ENCODE measurements at regions not wholly inside any gene's neighbourhood (a gene's known extent, or its start where the extent isn't known, plus 50 kb on each side); places are given as distances from the start of the nearest gene placed in this dataset.

GRCh38 chr3:86733257-86733656 lies 257.7 kb downstream of the VGLL3 start:
- no peaks in the 10 kb centered on the region for H3F3A ChIP-seq (ENCODE audit: insufficient read depth)
- no peaks in the 10 kb centered on the region for H3K36me3 ChIP-seq (ENCODE audit: low read depth)
- no peak overlapping the region for H2AFZ ChIP-seq
- TF ChIP-seq EZH2 (IDR thresholded peaks at IDR 0.05; ENCODE audit: insufficient read depth, poor library complexity, severe bottlenecking) (no peak), EZH2phosphoT487 (IDR thresholded peaks at IDR 0.05; ENCODE audit: insufficient read depth, low read depth) (no peak)
- in situ Hi-C loops (cut with MboI) = no loop called here
- no peaks in the 10 kb centered on the region for H3K9me2 ChIP-seq (ENCODE audit: insufficient read depth)
- H3K4me3 ChIP-seq = no peak overlapping the region
- WGBS, 2 experiments (ENCODE audit: low coverage in 1 of 2, low lambda C conversion rate in 2 of 2, missing lambda C conversion rate in 2 of 2) = 61 to 66% methylated on average over 21 to 22 of the region's 22 CpGs
- no peak overlapping the region for H3K27ac ChIP-seq
- no peak for DNase-seq
- no peaks in the 10 kb centered on the region for H4K20me1 ChIP-seq (ENCODE audit: insufficient read depth)
- H3K27me3 ChIP-seq (replicated peaks; ENCODE audit: insufficient read depth) = peaks cover 8% of the 10 kb centered on the region; the same call in 1 of the 2 replicates
- H3K9ac ChIP-seq = no peak overlapping the region
- no peaks in the 10 kb centered on the region for H3K79me2 ChIP-seq (ENCODE audit: insufficient read depth)
- no peak overlapping the region for H3K4me2 ChIP-seq (ENCODE audit: unreplicated experiment)
- H3K9me3 ChIP-seq (ENCODE audit: low read depth) = no peaks in the 10 kb centered on the region
- H3K4me1 ChIP-seq (ENCODE audit: insufficient read depth) = no peaks in the 10 kb centered on the region

GRCh38 chr3:86731501-86731901 lies 259.4 kb downstream of the VGLL3 start:
- Histone ChIP-seq H3K79me2 (ENCODE audit: insufficient read depth) (no peaks in the 10 kb centered on the region), H4K20me1 (ENCODE audit: insufficient read depth) (no peaks in the 10 kb centered on the region), H3K9ac (no peak overlapping the region), H3F3A (ENCODE audit: insufficient read depth) (no peaks in the 10 kb centered on the region), H3K27ac (no peak overlapping the region), H3K4me1 (ENCODE audit: insufficient read depth) (no peaks in the 10 kb centered on the region), H2AFZ (no peak overlapping the region), H3K4me3 (no peak overlapping the region), H3K27me3 (replicated peaks; ENCODE audit: insufficient read depth) (peaks cover 8% of the 10 kb centered on the region; the same call in 1 of the 2 replicates), H3K36me3 (ENCODE audit: low read depth) (no peaks in the 10 kb centered on the region), H3K9me3 (ENCODE audit: low read depth) (no peaks in the 10 kb centered on the region), H3K4me2 (ENCODE audit: unreplicated experiment) (no peak overlapping the region), H3K9me2 (ENCODE audit: insufficient read depth) (no peaks in the 10 kb centered on the region)
- TF ChIP-seq EZH2 (IDR thresholded peaks at IDR 0.05; ENCODE audit: insufficient read depth, poor library complexity, severe bottlenecking) (no peak), EZH2phosphoT487 (IDR thresholded peaks at IDR 0.05; ENCODE audit: insufficient read depth, low read depth) (no peak)
- in situ Hi-C loops (cut with MboI) = no loop called here
- no peak for DNase-seq
- 69 to 71% methylated on average over 21 of the region's 21 CpGs for WGBS, 2 experiments (ENCODE audit: low coverage in 1 of 2, low lambda C conversion rate in 2 of 2, missing lambda C conversion rate in 2 of 2)

- Histone ChIP-seq H3K4me2 (ENCODE audit: unreplicated experiment) (no peak overlapping the region), H3K79me2 (ENCODE audit: insufficient read depth) (no peaks in the 10 kb centered on the region), H3K36me3 (ENCODE audit: low read depth) (no peaks in the 10 kb centered on the region), H3K27ac (no peak overlapping the region), H3K27me3 (replicated peaks; ENCODE audit: insufficient read depth) (no peaks in the 10 kb centered on the region), H3K9me2 (ENCODE audit: insufficient read depth) (no peaks in the 10 kb centered on the region), H3K4me3 (no peak overlapping the region), H3F3A (ENCODE audit: insufficient read depth) (no peaks in the 10 kb centered on the region), H3K9ac (no peak overlapping the region), H4K20me1 (ENCODE audit: insufficient read depth) (no peaks in the 10 kb centered on the region), H3K4me1 (ENCODE audit: insufficient read depth) (no peaks in the 10 kb centered on the region), H2AFZ (no peak overlapping the region), H3K9me3 (ENCODE audit: low read depth) (no peaks in the 10 kb centered on the region)
- TF ChIP-seq EZH2phosphoT487 (IDR thresholded peaks at IDR 0.05; ENCODE audit: insufficient read depth, low read depth) (no peak), EZH2 (IDR thresholded peaks at IDR 0.05; ENCODE audit: insufficient read depth, poor library complexity, severe bottlenecking) (no peak)
- no peak for DNase-seq
- in situ Hi-C loops (cut with MboI) = no loop called here
These were observed 267.5 kb downstream of the VGLL3 start for GRCh38 chr3:86723433-86723832.

GRCh38 chr3:86711634-86712033 lies 279.3 kb downstream of the VGLL3 start:
- Histone ChIP-seq H4K20me1 (ENCODE audit: insufficient read depth) (no peaks in the 10 kb centered on the region), H3K36me3 (ENCODE audit: low read depth) (no peaks in the 10 kb centered on the region), H3K79me2 (ENCODE audit: insufficient read depth) (no peaks in the 10 kb centered on the region), H3K9me2 (ENCODE audit: insufficient read depth) (no peaks in the 10 kb centered on the region), H3K4me3 (no peak overlapping the region), H3K4me2 (ENCODE audit: unreplicated experiment) (no peak overlapping the region), H3K9ac (no peak overlapping the region), H2AFZ (no peak overlapping the region), H3K27ac (no peak overlapping the region), H3K27me3 (replicated peaks; ENCODE audit: insufficient read depth) (no peaks in the 10 kb centered on the region), H3K9me3 (ENCODE audit: low read depth) (no peaks in the 10 kb centered on the region), H3K4me1 (ENCODE audit: insufficient read depth) (no peaks in the 10 kb centered on the region), H3F3A (ENCODE audit: insufficient read depth) (no peaks in the 10 kb centered on the region)
- TF ChIP-seq EZH2phosphoT487 (IDR thresholded peaks at IDR 0.05; ENCODE audit: insufficient read depth, low read depth) = no peak
- WGBS, 2 experiments (ENCODE audit: low coverage in 1 of 2, low lambda C conversion rate in 2 of 2, missing lambda C conversion rate in 2 of 2) = 11% methylated on average over 2 of the region's 2 CpGs
- in situ Hi-C loops (cut with MboI) = no loop called here
- no peak for DNase-seq

- Histone ChIP-seq H3K9me3 (ENCODE audit: low read depth) (no peaks in the 10 kb centered on the region), H3K9me2 (ENCODE audit: insufficient read depth) (no peaks in the 10 kb centered on the region), H3F3A (ENCODE audit: insufficient read depth) (no peaks in the 10 kb centered on the region), H3K79me2 (ENCODE audit: insufficient read depth) (no peaks in the 10 kb centered on the region), H3K4me3 (no peak overlapping the region), H3K4me1 (ENCODE audit: insufficient read depth) (no peaks in the 10 kb centered on the region), H3K27me3 (replicated peaks; ENCODE audit: insufficient read depth) (no peaks in the 10 kb centered on the region), H3K27ac (no peak overlapping the region), H2AFZ (no peak overlapping the region), H3K36me3 (ENCODE audit: low read depth) (no peaks in the 10 kb centered on the region), H3K4me2 (ENCODE audit: unreplicated experiment) (no peak overlapping the region), H4K20me1 (ENCODE audit: insufficient read depth) (no peaks in the 10 kb centered on the region), H3K9ac (no peak overlapping the region)
- in situ Hi-C loops (cut with MboI) = no loop called here
- TF ChIP-seq EZH2 (IDR thresholded peaks at IDR 0.05; ENCODE audit: insufficient read depth, poor library complexity, severe bottlenecking) (no peak), EZH2phosphoT487 (IDR thresholded peaks at IDR 0.05; ENCODE audit: insufficient read depth, low read depth) (no peak)
- DNase-seq = no peak
- WGBS, 2 experiments (ENCODE audit: low coverage in 1 of 2, low lambda C conversion rate in 2 of 2, missing lambda C conversion rate in 2 of 2) = 54 to 60% methylated on average over 7 of the region's 7 CpGs
These were observed 282.1 kb downstream of the VGLL3 start for GRCh38 chr3:86708893-86709292.

All from GM23248 (cell line).